SIG-M5 treated with dmso at 0.1 percent for 504 hours (cell line): ENCODE measurements at regions not wholly inside any gene's neighbourhood (a gene's known extent, or its start where the extent isn't known, plus 50 kb on each side); places are given as distances from the start of the nearest gene placed in this dataset.

Experiments used
- DNase-seq: peaks from one replicate; lab custom pipeline; 2025; ENCODE audit not compliant: unreplicated experiment; lab: John Stamatoyannopoulos, UW

DNA sequence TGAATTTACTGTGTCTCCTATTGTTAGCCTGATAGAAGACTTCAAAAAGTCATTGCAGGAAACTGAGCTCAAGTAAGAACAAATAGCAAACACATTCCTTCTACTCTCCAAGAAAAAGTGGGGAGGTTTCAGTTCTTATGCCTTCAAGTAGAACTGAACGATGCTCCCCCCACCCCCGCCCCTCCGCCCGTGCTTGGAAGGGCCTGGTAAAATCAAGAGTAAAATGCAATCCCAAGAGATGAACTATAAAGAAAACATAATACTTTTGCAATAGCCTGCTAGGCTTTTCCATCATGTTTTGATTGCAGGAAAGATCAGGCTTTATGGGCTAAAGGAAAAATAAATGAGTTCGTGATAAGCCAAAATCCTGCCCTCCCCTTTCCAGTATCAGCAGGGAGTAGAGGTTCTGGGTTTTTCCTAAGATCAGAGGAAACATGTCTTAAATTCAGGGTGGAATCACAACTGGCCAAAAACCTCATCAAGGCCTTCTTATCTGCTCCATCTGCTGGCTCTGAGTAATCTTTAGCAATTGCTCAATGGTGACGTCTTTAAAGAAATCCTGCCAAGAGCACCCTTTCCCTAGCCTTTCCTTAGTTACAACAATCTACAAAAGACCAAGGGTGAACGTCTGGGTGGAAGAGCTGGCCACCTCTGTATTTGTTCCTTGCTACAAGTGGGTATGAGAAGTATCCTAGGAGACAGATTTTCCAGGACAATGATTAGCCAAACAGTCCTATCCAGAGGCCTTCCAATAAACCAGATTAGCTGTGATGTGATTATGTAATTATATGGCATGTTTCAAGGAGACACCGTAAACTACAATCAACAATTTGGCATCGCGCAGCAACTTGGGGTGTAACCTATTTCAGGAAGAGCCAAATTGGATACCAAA lies 66.3 kb upstream of the FAM9C start:
- DNase-seq, result peak; percentile 67

DNA sequence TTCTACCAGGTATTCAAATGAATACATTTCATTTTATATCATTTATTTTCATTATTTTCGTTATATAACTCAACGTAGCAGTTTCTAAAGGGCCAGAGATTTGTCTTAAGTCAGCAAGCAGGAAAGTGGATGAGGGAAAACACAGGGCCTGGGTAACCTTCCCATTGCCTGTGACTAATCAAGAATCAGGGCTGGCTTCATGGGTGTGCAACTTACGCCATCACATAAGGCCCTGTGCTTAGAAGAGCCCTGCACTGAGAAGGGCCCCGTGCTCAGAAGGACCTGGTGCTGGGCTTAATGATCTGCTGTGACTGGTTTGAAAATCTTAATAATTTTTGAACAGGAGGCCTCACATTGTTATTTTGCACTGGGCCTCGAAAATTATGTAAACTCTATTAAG lies 65.4 kb upstream of the FAM9C start:
- DNase-seq, result no peak

DNA sequence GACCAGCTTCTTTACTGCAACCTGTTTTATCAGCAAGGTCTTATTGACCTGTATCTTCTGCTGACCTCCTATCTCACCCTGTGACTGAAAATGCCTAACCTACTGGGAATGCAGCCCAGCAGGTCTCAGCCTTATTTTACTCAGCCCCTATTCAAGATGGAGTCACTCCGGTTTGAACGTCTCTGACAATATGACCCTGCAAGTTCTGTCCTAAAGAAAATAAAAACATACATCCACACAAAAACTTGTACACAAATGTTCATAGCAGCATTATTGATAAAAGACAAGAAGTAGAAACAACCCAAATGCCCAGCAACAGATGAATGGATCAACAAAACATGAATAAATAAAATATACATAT lies 59.5 kb upstream of the FAM9C start:
- no peak for DNase-seq

DNA sequence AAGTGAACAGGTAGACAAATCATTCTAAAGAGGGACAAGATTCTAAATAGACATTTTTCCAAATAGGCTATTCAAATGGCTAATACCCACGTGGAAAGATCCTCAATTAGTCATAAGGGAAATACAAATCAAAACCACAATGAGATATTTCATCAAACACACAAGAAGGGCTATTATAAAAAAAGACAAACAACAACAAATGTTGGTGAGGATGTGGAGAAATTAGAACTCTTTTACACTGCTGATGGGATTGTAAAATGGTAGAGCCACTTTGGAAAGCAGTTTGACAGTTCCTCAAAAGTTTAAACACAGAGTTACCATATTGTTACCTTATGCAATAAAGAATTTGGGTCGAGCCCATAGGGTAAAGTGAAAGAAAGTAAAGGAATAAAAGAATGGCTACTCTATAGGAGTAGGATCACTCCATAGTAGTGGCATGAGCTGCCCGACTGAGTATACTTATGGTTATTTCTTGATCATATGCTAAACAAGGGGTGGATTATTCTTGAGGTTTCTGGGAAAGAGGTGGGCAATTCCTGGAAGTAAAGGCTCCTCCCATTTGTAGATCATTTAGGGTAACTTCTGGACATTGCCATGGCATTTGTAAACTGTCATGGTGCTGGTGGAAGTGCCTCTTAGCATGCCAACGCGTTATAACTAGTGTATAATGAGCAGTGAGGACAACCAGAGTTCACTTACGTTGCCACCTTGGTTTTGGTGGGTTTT lies 58.9 kb upstream of the FAM9C start:
- no peak for DNase-seq

- DNase-seq, result no peak
Measured at GRCh38 chrX:13102636-13103035, 58.2 kb upstream of the FAM9C start.

DNA sequence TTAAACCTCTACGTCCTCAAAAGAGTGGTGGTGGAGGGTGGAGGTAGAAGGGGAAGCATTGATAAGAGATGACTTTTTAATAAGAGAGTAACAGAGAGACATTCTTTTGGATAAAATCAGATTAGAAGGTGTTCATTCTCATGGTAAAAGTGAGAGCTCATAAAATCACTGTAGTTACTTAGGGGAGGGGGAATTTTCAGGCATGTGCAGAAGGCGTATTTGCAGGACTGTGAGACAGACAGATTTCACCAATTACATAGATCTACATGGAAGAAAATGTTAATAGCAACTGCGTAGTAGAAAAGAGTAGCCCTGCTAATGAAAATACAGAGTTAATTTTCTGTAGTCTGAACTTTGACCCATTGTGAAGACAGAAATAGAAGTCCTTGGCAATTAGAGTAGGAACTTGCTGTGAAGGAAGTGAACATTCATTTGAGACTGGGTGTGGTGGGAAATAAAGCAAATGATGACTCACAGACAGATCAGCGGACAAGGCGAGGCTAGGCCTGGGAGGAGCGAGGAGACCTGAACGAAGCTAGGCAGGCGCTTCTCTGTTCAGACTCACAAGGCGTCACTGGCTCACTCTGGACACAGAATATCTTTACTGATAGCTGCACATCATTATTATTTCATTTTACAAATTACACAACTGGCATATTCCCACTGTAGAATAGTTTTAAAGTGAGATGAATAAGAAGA lies 57.2 kb upstream of the FAM9C start:
- DNase-seq, result peak; percentile 92

GRCh38 chrX:13099121-13099520 lies 54.7 kb upstream of the FAM9C start:
- DNase-seq, result no peak

GRCh38 chrX:13096728-13097127 lies 52.3 kb upstream of the FAM9C start:
- no peak for DNase-seq

GRCh38 chrX:13094828-13095341 lies 50.5 kb upstream of the FAM9C start:
- no peak for DNase-seq

GRCh38 chrX:13094374-13094773 lies 50.0 kb upstream of the FAM9C start:
- DNase-seq, result no peak
